ENCODE measurements at regions not wholly inside any gene's neighbourhood (a gene's known extent, or its start where the extent isn't known, plus 50 kb on each side); places are given as distances from the start of the nearest gene placed in this dataset.

DNA sequence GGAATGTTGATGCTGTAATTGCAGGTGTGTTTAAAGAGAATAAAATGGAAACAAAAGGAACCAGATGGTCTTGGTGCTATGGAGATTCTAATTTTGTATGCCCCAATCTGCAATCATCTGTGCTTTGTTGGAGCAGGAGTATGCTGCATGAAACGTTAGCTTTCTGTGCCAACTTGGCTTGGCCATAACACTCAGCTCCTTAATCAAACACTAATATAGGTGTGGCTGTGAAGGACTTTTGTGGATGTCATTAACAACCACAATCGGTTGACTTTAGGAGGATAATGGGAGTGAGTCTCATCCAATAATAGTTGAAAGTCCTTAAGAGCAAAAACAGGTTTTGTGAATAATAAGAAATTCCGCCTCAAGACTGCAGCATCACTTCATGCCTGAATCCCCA is 399.2 kb downstream of the NLGN4X start:
- TF ChIP-seq, protein P1, sequence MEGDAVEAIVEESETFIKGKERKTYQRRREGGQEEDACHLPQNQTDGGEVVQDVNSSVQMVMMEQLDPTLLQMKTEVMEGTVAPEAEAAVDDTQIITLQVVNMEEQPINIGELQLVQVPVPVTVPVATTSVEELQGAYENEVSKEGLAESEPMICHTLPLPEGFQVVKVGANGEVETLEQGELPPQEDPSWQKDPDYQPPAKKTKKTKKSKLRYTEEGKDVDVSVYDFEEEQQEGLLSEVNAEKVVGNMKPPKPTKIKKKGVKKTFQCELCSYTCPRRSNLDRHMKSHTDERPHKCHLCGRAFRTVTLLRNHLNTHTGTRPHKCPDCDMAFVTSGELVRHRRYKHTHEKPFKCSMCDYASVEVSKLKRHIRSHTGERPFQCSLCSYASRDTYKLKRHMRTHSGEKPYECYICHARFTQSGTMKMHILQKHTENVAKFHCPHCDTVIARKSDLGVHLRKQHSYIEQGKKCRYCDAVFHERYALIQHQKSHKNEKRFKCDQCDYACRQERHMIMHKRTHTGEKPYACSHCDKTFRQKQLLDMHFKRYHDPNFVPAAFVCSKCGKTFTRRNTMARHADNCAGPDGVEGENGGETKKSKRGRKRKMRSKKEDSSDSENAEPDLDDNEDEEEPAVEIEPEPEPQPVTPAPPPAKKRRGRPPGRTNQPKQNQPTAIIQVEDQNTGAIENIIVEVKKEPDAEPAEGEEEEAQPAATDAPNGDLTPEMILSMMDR (IDR thresholded peaks at IDR 0.05): no peak
- TF ChIP-seq ZFX (IDR thresholded peaks at IDR 0.05; ENCODE audit: borderline replicate concordance): no peak
- H3K27ac ChIP-seq: no peak overlapping the region

DNA sequence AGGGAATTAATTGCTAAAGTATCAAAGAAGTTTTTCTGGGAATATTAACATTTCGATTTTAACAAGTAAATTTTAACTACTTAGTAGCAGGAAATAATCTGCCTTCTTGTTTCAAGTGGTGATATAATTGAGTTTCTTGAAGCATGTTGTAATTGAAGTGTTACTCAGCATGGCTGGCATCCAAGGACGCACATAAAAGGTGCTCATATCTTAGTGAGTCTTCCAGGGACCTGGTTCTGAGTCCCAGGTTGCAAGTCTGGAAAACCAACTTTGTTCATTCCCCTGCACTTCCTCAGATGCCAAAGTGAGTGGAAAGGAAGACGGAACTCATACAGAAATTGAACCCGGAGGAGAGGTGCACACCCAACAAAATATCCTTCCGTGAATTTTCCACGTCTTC is 399.6 kb downstream of the NLGN4X start:
- TF ChIP-seq, protein P1 (IDR thresholded peaks at IDR 0.05): no peak
- no peak for TF ChIP-seq ZFX (IDR thresholded peaks at IDR 0.05; ENCODE audit: borderline replicate concordance)
- no peak overlapping the region for H3K27ac ChIP-seq

DNA sequence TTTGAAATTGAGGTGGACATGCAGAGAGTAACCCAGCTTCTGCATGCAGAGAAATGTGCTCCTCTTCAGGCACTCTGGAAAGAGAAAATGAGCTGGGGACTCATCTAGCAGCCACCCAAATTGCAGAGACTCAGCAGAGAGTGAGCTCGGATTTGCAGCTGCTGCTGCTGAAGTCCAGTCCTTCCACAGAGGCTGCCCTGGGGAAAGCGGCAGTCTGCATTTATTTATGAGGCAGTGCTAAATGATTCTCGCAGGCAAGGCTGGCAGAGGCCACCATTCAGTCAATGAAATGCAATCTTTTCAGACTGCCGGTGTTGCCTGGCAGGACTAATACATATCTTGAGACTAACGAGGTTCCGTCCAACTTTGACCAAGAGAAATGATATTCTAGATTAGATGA is 404.8 kb downstream of the NLGN4X start:
- no peak overlapping the region for H3K27ac ChIP-seq
- no peak for TF ChIP-seq ZFX (IDR thresholded peaks at IDR 0.05; ENCODE audit: borderline replicate concordance)
- TF ChIP-seq, protein P1 (IDR thresholded peaks at IDR 0.05): no peak

DNA sequence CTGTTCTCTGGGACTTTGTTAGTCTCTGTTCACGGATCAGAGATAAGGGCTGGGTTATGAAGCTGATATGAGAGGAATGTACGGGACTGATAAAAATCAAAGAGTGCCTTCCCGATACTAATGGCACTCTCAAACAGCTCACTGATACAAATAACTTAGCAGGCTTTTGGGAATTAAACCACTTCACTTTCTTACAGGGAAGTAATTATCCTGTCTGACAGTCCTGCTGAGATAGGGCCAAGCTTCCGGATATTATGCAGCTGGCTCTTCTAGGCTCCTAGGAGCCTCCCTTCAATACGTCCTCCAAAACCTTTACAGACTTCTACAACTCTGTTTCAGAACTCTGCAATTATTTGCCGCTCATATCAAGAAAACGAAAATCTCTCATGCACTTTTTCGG is 418.0 kb downstream of the NLGN4X start:
- no peak overlapping the region for H3K27ac ChIP-seq
- TF ChIP-seq, protein P1 (IDR thresholded peaks at IDR 0.05): no peak
- TF ChIP-seq ZFX (IDR thresholded peaks at IDR 0.05; ENCODE audit: borderline replicate concordance): no peak

DNA sequence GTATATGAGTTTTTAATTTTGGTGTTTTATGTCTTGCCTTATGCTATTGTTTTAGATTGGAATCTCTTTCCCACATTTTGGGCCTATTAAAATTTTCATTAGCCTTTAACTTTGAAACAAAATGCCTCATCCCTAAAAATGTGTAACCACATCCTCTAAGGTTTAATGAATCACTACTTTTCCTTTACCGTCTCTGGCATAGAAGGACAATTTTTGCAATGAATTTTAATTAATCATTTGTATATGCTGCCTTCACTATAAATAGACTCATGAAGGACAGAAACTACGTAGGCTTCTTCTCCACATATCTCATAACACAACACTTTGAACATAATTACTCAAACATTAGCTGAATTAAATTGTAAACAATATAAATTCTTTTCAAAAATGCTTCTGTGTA is 421.5 kb downstream of the NLGN4X start:
- TF ChIP-seq, protein P1 (IDR thresholded peaks at IDR 0.05): no peak
- no peak for TF ChIP-seq ZFX (IDR thresholded peaks at IDR 0.05; ENCODE audit: borderline replicate concordance)
- no peak overlapping the region for H3K27ac ChIP-seq

DNA sequence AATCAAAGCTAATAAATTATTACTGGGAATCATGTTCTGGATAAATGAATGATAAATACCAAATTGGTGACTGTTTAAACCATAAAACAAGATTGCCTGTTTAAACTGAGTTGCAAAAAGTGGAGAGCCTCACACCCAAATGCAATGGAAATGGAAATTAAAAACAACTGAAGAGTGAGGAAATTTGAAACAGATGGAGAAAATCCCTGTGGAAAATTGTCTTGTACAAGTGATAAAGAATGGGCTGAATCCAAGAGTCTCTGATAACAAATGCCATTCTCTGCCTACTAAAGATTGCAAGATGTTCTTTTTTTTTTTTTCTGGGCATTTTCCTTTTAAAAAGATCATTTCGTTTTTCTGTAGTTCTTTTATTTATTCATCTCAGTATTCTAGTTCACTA is 426.3 kb downstream of the NLGN4X start:
- TF ChIP-seq, protein P1 (IDR thresholded peaks at IDR 0.05): no peak
- no peak for TF ChIP-seq ZFX (IDR thresholded peaks at IDR 0.05; ENCODE audit: borderline replicate concordance)
- H3K27ac ChIP-seq: no peak overlapping the region

DNA sequence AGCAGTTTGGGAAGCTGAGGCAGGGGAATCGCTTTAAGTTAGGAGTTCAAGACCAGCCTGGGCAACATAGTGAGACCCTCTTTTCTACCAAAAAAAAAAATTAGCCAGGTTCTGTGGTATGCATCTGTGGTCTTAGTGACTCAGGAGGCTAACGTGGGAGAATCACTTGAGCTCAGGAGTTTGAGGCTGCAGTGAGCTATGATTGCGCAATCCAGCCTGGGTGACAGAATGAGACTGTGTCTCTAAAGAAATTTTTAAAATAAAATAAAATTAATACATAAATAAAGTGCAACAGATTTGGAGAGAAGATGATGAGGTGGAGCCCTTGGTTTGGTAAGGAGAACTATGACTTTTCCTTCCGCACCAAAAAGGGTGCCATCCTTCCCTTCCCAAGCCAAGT is 436.9 kb downstream of the NLGN4X start:
- TF ChIP-seq, protein P1 (IDR thresholded peaks at IDR 0.05): no peak
- no peak for TF ChIP-seq ZFX (IDR thresholded peaks at IDR 0.05; ENCODE audit: borderline replicate concordance)
- no peak overlapping the region for H3K27ac ChIP-seq
